Spinal cord (tissue), 9 donors: ENCODE measurements at regions not wholly inside any gene's neighbourhood (a gene's known extent, or its start where the extent isn't known, plus 50 kb on each side); places are given as distances from the start of the nearest gene placed in this dataset.
A peak's percentile ranks its signal among the peaks of the same experiment; 100 is the strongest.

Source experiments
- DNase-seq, 6 donors: peaks; one replicate each; pipeline versions ENCODE4 v3.0.0 to v3.0.0-alpha.2; 2013 to 2015; ENCODE audit warnings: low spot score in 6 of 6, low read depth in 4 of 6
- H3K27ac ChIP-seq: one replicate; pipeline ENCODE4 v1.5.1; 2013; ENCODE audit warnings: low read depth, low read length, control low read depth
- H3K27me3 ChIP-seq: one replicate; pipeline ENCODE4 v1.6.1; 2013; ENCODE audit warnings: low read length; ENCODE audit not compliant: control insufficient read depth, insufficient read depth
- H3K36me3 ChIP-seq: one replicate; pipeline ENCODE4 v1.6.1; 2013; ENCODE audit warnings: low read length; ENCODE audit not compliant: control insufficient read depth, insufficient read depth
- H3K4me1 ChIP-seq: one replicate; pipeline ENCODE4 v1.6.1; 2013; ENCODE audit warnings: low read length; ENCODE audit not compliant: control insufficient read depth, insufficient read depth
- H3K4me3 ChIP-seq: one replicate; pipeline ENCODE4 v1.5.1; 2013; ENCODE audit warnings: low read depth, low read length, control low read depth
- H3K9me3 ChIP-seq: one replicate; pipeline ENCODE4 v1.6.1; 2013; ENCODE audit warnings: low read length; ENCODE audit not compliant: control insufficient read depth, insufficient read depth
- WGBS: methylation state at CpG from one replicate; pipeline ENCODE4 v1.1.5; 2013; ENCODE audit warnings: missing lambda C conversion rate; ENCODE audit not compliant: insufficient coverage; 5-methylcytosine and 5-hydroxymethylcytosine counted together
- donor health status: healthy.

- Histone ChIP-seq H3K4me3 (no peak overlapping the region), H3K9me3 (no peaks in the 10 kb centered on the region), H3K27ac (no peak overlapping the region), H3K27me3 (no peaks in the 10 kb centered on the region), H3K4me1 (no peaks in the 10 kb centered on the region), H3K36me3 (no peaks in the 10 kb centered on the region)
- WGBS: no CpG with 5 or more reads among the region's 1 CpG
- DNase-seq: no peak
Measured at GRCh38 chr18:28715206-28715605, 538.3 kb upstream of the CDH2 start.

GRCh38 chr18:28714498-28714897 lies 537.6 kb upstream of the CDH2 start:
- no peaks in the 10 kb centered on the region for H3K27me3 ChIP-seq
- no peaks in the 10 kb centered on the region for H3K4me1 ChIP-seq
- H3K27ac ChIP-seq: no peak overlapping the region
- H3K4me3 ChIP-seq: no peak overlapping the region
- H3K9me3 ChIP-seq: no peaks in the 10 kb centered on the region
- DNase-seq: no peak
- no peaks in the 10 kb centered on the region for H3K36me3 ChIP-seq

GRCh38 chr18:28712796-28713425 lies 536.0 kb upstream of the CDH2 start:
- H3K4me3 ChIP-seq: no peak overlapping the region
- H3K36me3 ChIP-seq: no peaks in the 10 kb centered on the region
- H3K4me1 ChIP-seq: no peaks in the 10 kb centered on the region
- H3K27me3 ChIP-seq: no peaks in the 10 kb centered on the region
- H3K9me3 ChIP-seq: no peaks in the 10 kb centered on the region
- peak in 1 of 6 donors; percentile 70 for DNase-seq
- 56% methylated on average over 2 of the region's 4 CpGs for WGBS
- no peak overlapping the region for H3K27ac ChIP-seq

DNA sequence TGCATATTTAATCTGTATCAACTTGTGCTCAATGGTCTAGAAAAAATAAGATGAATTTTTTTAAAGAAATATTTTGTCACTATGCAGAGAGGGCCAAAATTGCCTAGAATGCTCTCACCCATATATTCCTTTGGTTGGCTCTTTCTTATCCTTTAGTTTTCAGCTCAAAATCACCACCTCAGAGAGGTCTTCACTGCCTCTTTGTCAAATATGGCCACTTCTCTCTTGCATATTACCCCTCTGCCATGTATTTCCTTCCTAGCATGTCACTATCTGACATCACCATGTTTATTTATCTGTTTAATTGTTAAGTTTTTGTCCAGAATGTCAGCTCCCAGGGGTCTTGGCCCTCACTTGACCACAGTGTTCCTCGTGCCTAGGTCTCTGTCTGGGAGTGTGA lies 535.2 kb upstream of the CDH2 start:
- Histone ChIP-seq H3K36me3 (no peaks in the 10 kb centered on the region), H3K9me3 (no peaks in the 10 kb centered on the region), H3K4me3 (no peak overlapping the region), H3K27me3 (no peaks in the 10 kb centered on the region), H3K4me1 (no peaks in the 10 kb centered on the region), H3K27ac (no peak overlapping the region)
- no peak for DNase-seq
- WGBS: 50% methylated on average over 1 of the region's 1 CpG

- Histone ChIP-seq H3K36me3 (no peaks in the 10 kb centered on the region), H3K27ac (no peak overlapping the region), H3K27me3 (no peaks in the 10 kb centered on the region), H3K4me1 (no peaks in the 10 kb centered on the region), H3K4me3 (no peak overlapping the region), H3K9me3 (no peaks in the 10 kb centered on the region)
- no CpG with 5 or more reads among the region's 1 CpG for WGBS
- DNase-seq: no peak
Measured at GRCh38 chr18:28711096-28711495, 534.2 kb upstream of the CDH2 start.

DNA sequence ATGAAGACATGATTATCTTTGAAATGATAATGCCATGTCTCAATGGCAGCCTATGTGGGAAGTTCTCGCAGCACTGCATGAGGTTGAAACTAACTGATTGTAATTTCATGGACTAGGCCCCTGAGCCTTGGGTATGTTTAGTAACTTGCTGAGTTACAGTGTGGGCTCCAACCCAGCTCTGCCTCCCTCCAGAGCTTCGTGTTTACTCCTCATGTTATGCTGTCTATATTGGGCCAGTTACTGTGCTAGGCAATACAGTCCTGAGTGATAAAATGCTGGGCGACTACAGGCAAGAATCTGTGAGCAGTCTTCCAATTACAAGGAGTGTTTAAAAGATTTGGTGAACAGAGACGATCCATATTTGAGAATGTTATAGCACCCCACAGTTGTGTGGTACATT lies 530.1 kb upstream of the CDH2 start:
- Histone ChIP-seq H3K4me3 (no peak overlapping the region), H3K9me3 (no peaks in the 10 kb centered on the region), H3K4me1 (no peaks in the 10 kb centered on the region), H3K27ac (no peak overlapping the region), H3K36me3 (no peaks in the 10 kb centered on the region), H3K27me3 (no peaks in the 10 kb centered on the region)
- DNase-seq: no peak
- no CpG with 5 or more reads among the region's 4 CpGs for WGBS

GRCh38 chr18:28706397-28706796 lies 529.5 kb upstream of the CDH2 start:
- Histone ChIP-seq H3K27me3 (no peaks in the 10 kb centered on the region), H3K4me1 (no peaks in the 10 kb centered on the region), H3K4me3 (no peak overlapping the region), H3K27ac (no peak overlapping the region), H3K36me3 (no peaks in the 10 kb centered on the region), H3K9me3 (no peaks in the 10 kb centered on the region)
- DNase-seq: no peak
- 100% methylated on average over 2 of the region's 4 CpGs for WGBS

GRCh38 chr18:28705482-28705881 lies 528.6 kb upstream of the CDH2 start:
- H3K4me1 ChIP-seq: no peaks in the 10 kb centered on the region
- no peak overlapping the region for H3K4me3 ChIP-seq
- no peaks in the 10 kb centered on the region for H3K9me3 ChIP-seq
- no peak overlapping the region for H3K27ac ChIP-seq
- peak in 1 of 6 donors; percentile 25 for DNase-seq
- H3K27me3 ChIP-seq: no peaks in the 10 kb centered on the region
- no peaks in the 10 kb centered on the region for H3K36me3 ChIP-seq
- WGBS: 40% methylated on average over 1 of the region's 1 CpG

- H3K4me1 ChIP-seq: no peaks in the 10 kb centered on the region
- no peak overlapping the region for H3K4me3 ChIP-seq
- H3K9me3 ChIP-seq: no peaks in the 10 kb centered on the region
- H3K36me3 ChIP-seq: no peaks in the 10 kb centered on the region
- no CpG with 5 or more reads among the region's 1 CpG for WGBS
- H3K27me3 ChIP-seq: no peaks in the 10 kb centered on the region
- DNase-seq: no peak
- no peak overlapping the region for H3K27ac ChIP-seq
Measured at GRCh38 chr18:28692337-28692736, 515.4 kb upstream of the CDH2 start.

- no peak for DNase-seq
- WGBS: no CpG with 5 or more reads among the region's 1 CpG
- Histone ChIP-seq H3K4me3 (no peak overlapping the region), H3K4me1 (no peaks in the 10 kb centered on the region), H3K27ac (no peak overlapping the region), H3K9me3 (no peaks in the 10 kb centered on the region), H3K36me3 (no peaks in the 10 kb centered on the region), H3K27me3 (no peaks in the 10 kb centered on the region)
Measured at GRCh38 chr18:28691496-28691840, 514.5 kb upstream of the CDH2 start.
